ENCODE measurements at regions not wholly inside any gene's neighbourhood (a gene's known extent, or its start where the extent isn't known, plus 50 kb on each side); places are given as distances from the start of the nearest gene placed in this dataset.

GRCh38 chr1:37169241-37169640, 134.9 kb upstream of the GRIK3 start:
- TF ChIP-seq CTCF (conservative IDR thresholded peaks at IDR 0.05; ENCODE audit: low read depth, low read length): no peak
- no peak overlapping the region for H3K4me3 ChIP-seq (ENCODE audit: low read length)
- no peak for DNase-seq (ENCODE audit: low read depth)

GRCh38 chr1:37169743-37170275, 135.5 kb upstream of the GRIK3 start:
- no peak for TF ChIP-seq CTCF (conservative IDR thresholded peaks at IDR 0.05; ENCODE audit: low read depth, low read length)
- no peak for DNase-seq (ENCODE audit: low read depth)
- H3K4me3 ChIP-seq (ENCODE audit: low read length): no peak overlapping the region

GRCh38 chr1:37171691-37172090, 137.4 kb upstream of the GRIK3 start:
- H3K4me3 ChIP-seq (ENCODE audit: low read length): no peak overlapping the region
- no peak for DNase-seq (ENCODE audit: low read depth)
- TF ChIP-seq CTCF (conservative IDR thresholded peaks at IDR 0.05; ENCODE audit: low read depth, low read length): no peak

- no peak for DNase-seq (ENCODE audit: low read depth)
Measured at GRCh38 chr1:37174341-37174740, 140.0 kb upstream of the GRIK3 start.

GRCh38 chr1:37174876-37175275, 140.6 kb upstream of the GRIK3 start:
- TF ChIP-seq CTCF (conservative IDR thresholded peaks at IDR 0.05; ENCODE audit: low read depth, low read length): no peak
- DNase-seq (ENCODE audit: low read depth): no peak
- H3K4me3 ChIP-seq (ENCODE audit: low read length): no peak overlapping the region

More at GRCh38 chr1:37174341-37174740, 140.0 kb upstream of the GRIK3 start:
- no peak overlapping the region for H3K4me3 ChIP-seq (ENCODE audit: low read length)
- no peak for TF ChIP-seq CTCF (conservative IDR thresholded peaks at IDR 0.05; ENCODE audit: low read depth, low read length)

GRCh38 chr1:37175666-37176215, 141.4 kb upstream of the GRIK3 start:
- no peak overlapping the region for H3K4me3 ChIP-seq (ENCODE audit: low read length)
- TF ChIP-seq CTCF (conservative IDR thresholded peaks at IDR 0.05; ENCODE audit: low read depth, low read length): no peak
- DNase-seq (ENCODE audit: low read depth): no peak

GRCh38 chr1:37176269-37176668, 142.0 kb upstream of the GRIK3 start:
- DNase-seq (ENCODE audit: low read depth): no peak
- no peak overlapping the region for H3K4me3 ChIP-seq (ENCODE audit: low read length)
- TF ChIP-seq CTCF (conservative IDR thresholded peaks at IDR 0.05; ENCODE audit: low read depth, low read length): no peak

All from retinal pigment epithelial cell (primary cell).